H1 (cell line): ENCODE measurements at regions not wholly inside any gene's neighbourhood (a gene's known extent, or its start where the extent isn't known, plus 50 kb on each side); places are given as distances from the start of the nearest gene placed in this dataset.

Experiments
- CBX8 ChIP-seq: fragments of 300-800, 300-1000 bp; sonication (generic); IDR thresholded peaks from 2 replicates; pipeline ENCODE4 v1.7.1; 2016; ENCODE audit warnings: low read depth, low read length, borderline replicate concordance
- CTBP2 ChIP-seq: IDR thresholded peaks from 2 replicates; pipeline ENCODE4 v1.7.0; 2011; ENCODE audit warnings: borderline replicate concordance, mild to moderate bottlenecking, moderate library complexity, mixed read lengths, low read length; ENCODE audit not compliant: insufficient read depth, insufficient read length
- HDAC6 ChIP-seq: IDR thresholded peaks from one replicate; pipeline ENCODE4 v1.7.1; 2012; ENCODE audit warnings: low read depth, mild to moderate bottlenecking, inconsistent platforms, low read length, moderate library complexity
- KDM5A ChIP-seq: fragments of 200-600 bp; IDR thresholded peaks from 2 replicates; pipeline ENCODE4 v1.7.1; 2012; ENCODE audit warnings: mild to moderate bottlenecking, low read length, inconsistent platforms, mixed read lengths
- RNF2 ChIP-seq: fragments of 200-900, 300-1000 bp; sonication (generic); IDR thresholded peaks from 2 replicates; pipeline ENCODE4 v1.7.1; 2016; ENCODE audit warnings: borderline replicate concordance, low read depth, mild to moderate bottlenecking, antibody characterized with exemption, low read length; ENCODE audit not compliant: poor library complexity, severe bottlenecking; ENCODE audit errors: missing control alignments
- SP4 ChIP-seq: IDR thresholded peaks from 2 replicates; pipeline ENCODE4 v1.6.1; 2012; ENCODE audit warnings: low read length, inconsistent platforms

- no peak for TF ChIP-seq KDM5A
- TF ChIP-seq SP4, result no peak
- TF ChIP-seq CTBP2, result no peak
- TF ChIP-seq RNF2, result no peak
- no peak for TF ChIP-seq HDAC6
- no peak for TF ChIP-seq CBX8
These were observed 68.6 kb upstream of the OTUD4 start (continued) for GRCh38 chr4:145248971-145249370.
